WERI-Rb-1 (cell line): ENCODE measurements at regions not wholly inside any gene's neighbourhood (a gene's known extent, or its start where the extent isn't known, plus 50 kb on each side); places are given as distances from the start of the nearest gene placed in this dataset.

Experiments used
- DNase-seq: peaks from one replicate; pipeline ENCODE4 v3.0.0-alpha.2; 2020
- H3K27ac ChIP-seq: fragments of 250-450 bp; sonication (Bioruptor Pico); 2 replicates; pipeline ENCODE4 v1.5.1; 2020; ENCODE audit warnings: mild to moderate bottlenecking, moderate library complexity
- H3K27me3 ChIP-seq: fragments of 250-450 bp; sonication (Bioruptor Pico); 2 replicates; pipeline ENCODE4 v1.5.1; 2021; ENCODE audit warnings: mild to moderate bottlenecking, low read depth, moderate library complexity; ENCODE audit not compliant: insufficient read depth, severe bottlenecking
- H3K36me3 ChIP-seq: fragments of 250-450 bp; sonication (Bioruptor Pico); 2 replicates; pipeline ENCODE4 v1.5.1; 2020; ENCODE audit warnings: mild to moderate bottlenecking, moderate library complexity
- H3K4me3 ChIP-seq: 2 replicates; pipeline ENCODE4 v1.5.1; 2011; ENCODE audit warnings: low read depth, mild to moderate bottlenecking, control low read depth, low read length
- H3K9me3 ChIP-seq: fragments of 250-450 bp; sonication (Bioruptor Pico); 2 replicates; pipeline ENCODE4 v1.5.1; 2021; ENCODE audit warnings: mild to moderate bottlenecking, moderate library complexity; ENCODE audit not compliant: severe bottlenecking
- TF ChIP-seq, protein P1 (sequence below): IDR thresholded peaks from 2 replicates; pipeline ENCODE4 v1.5.1; 2011; ENCODE audit warnings: low read depth, mild to moderate bottlenecking, control low read depth, inconsistent platforms, low read length

GRCh38 chr10:123240250-123240649, 86.0 kb downstream of the BUB3 start:
- no peak overlapping the region for H3K4me3 ChIP-seq
- TF ChIP-seq, protein P1, sequence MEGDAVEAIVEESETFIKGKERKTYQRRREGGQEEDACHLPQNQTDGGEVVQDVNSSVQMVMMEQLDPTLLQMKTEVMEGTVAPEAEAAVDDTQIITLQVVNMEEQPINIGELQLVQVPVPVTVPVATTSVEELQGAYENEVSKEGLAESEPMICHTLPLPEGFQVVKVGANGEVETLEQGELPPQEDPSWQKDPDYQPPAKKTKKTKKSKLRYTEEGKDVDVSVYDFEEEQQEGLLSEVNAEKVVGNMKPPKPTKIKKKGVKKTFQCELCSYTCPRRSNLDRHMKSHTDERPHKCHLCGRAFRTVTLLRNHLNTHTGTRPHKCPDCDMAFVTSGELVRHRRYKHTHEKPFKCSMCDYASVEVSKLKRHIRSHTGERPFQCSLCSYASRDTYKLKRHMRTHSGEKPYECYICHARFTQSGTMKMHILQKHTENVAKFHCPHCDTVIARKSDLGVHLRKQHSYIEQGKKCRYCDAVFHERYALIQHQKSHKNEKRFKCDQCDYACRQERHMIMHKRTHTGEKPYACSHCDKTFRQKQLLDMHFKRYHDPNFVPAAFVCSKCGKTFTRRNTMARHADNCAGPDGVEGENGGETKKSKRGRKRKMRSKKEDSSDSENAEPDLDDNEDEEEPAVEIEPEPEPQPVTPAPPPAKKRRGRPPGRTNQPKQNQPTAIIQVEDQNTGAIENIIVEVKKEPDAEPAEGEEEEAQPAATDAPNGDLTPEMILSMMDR, result no peak
- H3K36me3 ChIP-seq, result no peaks in the 10 kb centered on the region
- H3K27me3 ChIP-seq, result no peaks in the 10 kb centered on the region
- H3K27ac ChIP-seq, result no peak overlapping the region
- H3K9me3 ChIP-seq, result no peaks in the 10 kb centered on the region
- no peak for DNase-seq

- H3K27me3 ChIP-seq, result no peaks in the 10 kb centered on the region
Observed at GRCh38 chr10:123240776-123241175, 86.6 kb downstream of the BUB3 start.

DNA sequence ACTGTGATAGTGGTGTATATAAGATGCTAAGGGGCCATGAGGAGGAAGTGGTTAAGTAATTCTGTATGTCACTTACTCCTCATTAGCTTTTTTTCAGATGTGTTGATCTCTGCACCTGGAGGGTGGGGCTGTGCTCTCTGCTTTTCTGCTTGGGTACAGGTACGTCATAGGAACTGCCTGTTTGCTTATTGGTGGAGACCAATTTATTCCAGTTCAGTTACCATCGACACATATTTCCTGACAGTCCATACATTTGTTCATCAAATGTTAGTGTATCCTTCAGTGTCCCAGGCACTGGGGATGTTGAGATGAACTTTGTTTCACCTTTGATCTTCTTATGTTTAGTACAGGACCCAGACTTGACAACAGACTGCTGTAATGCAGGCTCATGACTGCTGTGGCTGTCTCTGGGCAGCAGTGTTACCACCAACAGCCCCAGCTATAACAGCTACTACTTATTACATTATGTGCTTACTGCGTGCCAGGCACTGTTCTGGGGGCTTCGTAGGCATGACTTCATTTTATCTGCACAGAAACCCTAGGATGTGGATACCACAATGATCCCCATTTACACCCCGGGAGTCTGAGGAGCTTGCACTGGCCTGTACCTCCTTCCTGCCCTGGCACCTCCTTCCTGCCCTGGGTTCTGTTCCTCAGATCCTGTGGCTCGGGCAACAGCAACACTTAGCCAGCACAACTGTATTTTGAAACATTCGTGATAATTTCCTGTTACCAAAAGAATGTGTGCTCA, 87.4 kb downstream of the BUB3 start:
- DNase-seq, result no peak
- H3K27ac ChIP-seq, result no peak overlapping the region
- no peaks in the 10 kb centered on the region for H3K9me3 ChIP-seq
- TF ChIP-seq, protein P1, result no peak
- no peaks in the 10 kb centered on the region for H3K36me3 ChIP-seq
- H3K27me3 ChIP-seq, result no peaks in the 10 kb centered on the region
- H3K4me3 ChIP-seq, result no peak overlapping the region

More at GRCh38 chr10:123240776-123241175, 86.6 kb downstream of the BUB3 start:
- no peaks in the 10 kb centered on the region for H3K36me3 ChIP-seq
- no peak for DNase-seq
- TF ChIP-seq, protein P1, result no peak
- H3K4me3 ChIP-seq, result no peak overlapping the region
- no peak overlapping the region for H3K27ac ChIP-seq
- no peaks in the 10 kb centered on the region for H3K9me3 ChIP-seq

DNA sequence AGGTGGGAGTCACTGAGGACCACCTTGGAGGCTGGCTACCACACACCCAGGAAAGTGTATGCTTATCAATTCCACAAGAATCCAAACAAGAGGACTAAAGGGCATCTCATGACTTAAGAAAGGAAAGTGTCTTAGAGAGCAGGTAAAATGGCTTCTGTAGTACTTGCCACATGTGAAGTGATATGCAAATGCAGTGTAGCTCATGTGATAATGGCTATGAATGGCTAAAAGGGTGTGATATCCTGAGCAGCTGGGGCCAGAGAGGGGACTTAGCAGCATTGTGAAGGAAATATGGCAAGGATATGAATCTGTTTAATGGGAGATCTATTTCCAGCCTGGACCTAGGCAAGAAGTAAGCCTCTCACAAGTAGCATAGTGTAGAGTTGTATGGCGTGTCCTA, 90.5 kb downstream of the BUB3 start:
- no peak for DNase-seq
- TF ChIP-seq, protein P1, result no peak
- no peaks in the 10 kb centered on the region for H3K36me3 ChIP-seq
- no peaks in the 10 kb centered on the region for H3K9me3 ChIP-seq
- no peak overlapping the region for H3K4me3 ChIP-seq
- no peak overlapping the region for H3K27ac ChIP-seq
- H3K27me3 ChIP-seq, result no peaks in the 10 kb centered on the region

- TF ChIP-seq, protein P1, result peak; percentile 29; the same call in 1 of the 2 replicates
- Histone ChIP-seq H3K27ac (no peak overlapping the region), H3K27me3 (no peaks in the 10 kb centered on the region), H3K9me3 (no peaks in the 10 kb centered on the region), H3K4me3 (no peak overlapping the region), H3K36me3 (no peaks in the 10 kb centered on the region)
- no peak for DNase-seq
Observed at GRCh38 chr10:123245264-123245663, 91.1 kb downstream of the BUB3 start.

GRCh38 chr10:123249894-123250293, 95.7 kb downstream of the BUB3 start:
- no peaks in the 10 kb centered on the region for H3K27me3 ChIP-seq
- no peaks in the 10 kb centered on the region for H3K9me3 ChIP-seq
- TF ChIP-seq, protein P1, result no peak
- no peak overlapping the region for H3K4me3 ChIP-seq
- no peak for DNase-seq
- no peak overlapping the region for H3K27ac ChIP-seq
- H3K36me3 ChIP-seq, result no peaks in the 10 kb centered on the region
